ENCODE measurements at regions not wholly inside any gene's neighbourhood (a gene's known extent, or its start where the extent isn't known, plus 50 kb on each side); places are given as distances from the start of the nearest gene placed in this dataset.

- no peak for FAIRE-seq
- no peak for DNase-seq (ENCODE audit: insufficient read length, low spot score)
These were observed 240.5 kb upstream of the MAN1A1 start for GRCh38 chr6:119590066-119590465.

GRCh38 chr6:119587537-119587936, 238.0 kb upstream of the MAN1A1 start:
- DNase-seq (ENCODE audit: insufficient read length, low spot score) (no peak), FAIRE-seq (no peak)

- DNase-seq (ENCODE audit: insufficient read length, low spot score) (no peak), FAIRE-seq (peak; percentile 63)
These were observed 236.8 kb upstream of the MAN1A1 start for GRCh38 chr6:119586250-119586882.

GRCh38 chr6:119584088-119584487, 234.5 kb upstream of the MAN1A1 start:
- DNase-seq (ENCODE audit: insufficient read length, low spot score), result no peak
- no peak for FAIRE-seq

GRCh38 chr6:119581220-119581619, 231.7 kb upstream of the MAN1A1 start:
- DNase-seq (ENCODE audit: insufficient read length, low spot score) (no peak), FAIRE-seq (no peak)

- DNase-seq (ENCODE audit: insufficient read length, low spot score), result no peak
- no peak for FAIRE-seq
These were observed 226.2 kb upstream of the MAN1A1 start for GRCh38 chr6:119575721-119576120.

GRCh38 chr6:119568580-119568979, 219.0 kb upstream of the MAN1A1 start:
- DNase-seq (ENCODE audit: insufficient read length, low spot score), result no peak
- FAIRE-seq, result no peak

GRCh38 chr6:119566546-119567260, 217.1 kb upstream of the MAN1A1 start:
- FAIRE-seq (no peak), DNase-seq (ENCODE audit: insufficient read length, low spot score) (no peak)

GRCh38 chr6:119565893-119566292, 216.3 kb upstream of the MAN1A1 start:
- DNase-seq (ENCODE audit: insufficient read length, low spot score) (no peak), FAIRE-seq (no peak)

GRCh38 chr6:119562168-119562567, 212.6 kb upstream of the MAN1A1 start:
- DNase-seq (ENCODE audit: insufficient read length, low spot score) (no peak), FAIRE-seq (no peak)

GRCh38 chr6:119559586-119559985, 210.0 kb upstream of the MAN1A1 start:
- DNase-seq (ENCODE audit: insufficient read length, low spot score), result no peak
- FAIRE-seq, result no peak

- no peak for FAIRE-seq
- no peak for DNase-seq (ENCODE audit: insufficient read length, low spot score)
These were observed 207.7 kb upstream of the MAN1A1 start for GRCh38 chr6:119557239-119557638.

GRCh38 chr6:119552021-119552420, 202.5 kb upstream of the MAN1A1 start:
- FAIRE-seq, result no peak

GRCh38 chr6:119547024-119547423, 197.5 kb upstream of the MAN1A1 start:
- no peak for DNase-seq (ENCODE audit: insufficient read length, low spot score)
- FAIRE-seq, result no peak

More at GRCh38 chr6:119552021-119552420, 202.5 kb upstream of the MAN1A1 start:
- DNase-seq (ENCODE audit: insufficient read length, low spot score), result no peak

GRCh38 chr6:119545245-119545644, 195.7 kb upstream of the MAN1A1 start:
- no peak for FAIRE-seq

GRCh38 chr6:119544325-119545175, 195.0 kb upstream of the MAN1A1 start:
- no peak for FAIRE-seq
- DNase-seq (ENCODE audit: insufficient read length, low spot score), result no peak

More at GRCh38 chr6:119545245-119545644, 195.7 kb upstream of the MAN1A1 start:
- no peak for DNase-seq (ENCODE audit: insufficient read length, low spot score)

GRCh38 chr6:119543332-119543731, 193.8 kb upstream of the MAN1A1 start:
- FAIRE-seq, result no peak
- DNase-seq (ENCODE audit: insufficient read length, low spot score), result no peak

GRCh38 chr6:119542037-119542436, 192.5 kb upstream of the MAN1A1 start:
- DNase-seq (ENCODE audit: insufficient read length, low spot score), result no peak
- FAIRE-seq, result no peak

- no peak for FAIRE-seq
- no peak for DNase-seq (ENCODE audit: insufficient read length, low spot score)
These were observed 191.8 kb upstream of the MAN1A1 start for GRCh38 chr6:119541132-119541905.

- no peak for FAIRE-seq
These were observed 190.9 kb upstream of the MAN1A1 start for GRCh38 chr6:119540417-119540816.

More at GRCh38 chr6:119540417-119540816, 190.9 kb upstream of the MAN1A1 start:
- DNase-seq (ENCODE audit: insufficient read length, low spot score), result no peak
